HFFc6 (cell line): ENCODE measurements at regions not wholly inside any gene's neighbourhood (a gene's known extent, or its start where the extent isn't known, plus 50 kb on each side); places are given as distances from the start of the nearest gene placed in this dataset.

Experiments
- DNase-seq: peaks from one replicate; pipeline ENCODE4 v3.0.0-alpha.2; 2018
- H3K27ac Mint-ChIP-seq: 2 replicates; pipeline ENCODE4 v1.8.0; 2020; ENCODE audit warnings: mild to moderate bottlenecking, mixed read lengths
- H3K27me3 Mint-ChIP-seq: 2 replicates; pipeline ENCODE4 v1.8.0; 2021; ENCODE audit warnings: mild to moderate bottlenecking, moderate library complexity, mixed read lengths; ENCODE audit not compliant: insufficient read depth
- H3K36me3 Mint-ChIP-seq: 2 replicates; pipeline ENCODE4 v1.8.0; 2021; ENCODE audit warnings: low read depth, mixed read lengths
- H3K4me1 Mint-ChIP-seq: 2 replicates; pipeline ENCODE4 v1.8.0; 2020; ENCODE audit warnings: low read depth, mixed read lengths
- H3K4me3 Mint-ChIP-seq: 2 replicates; pipeline ENCODE4 v1.8.0; 2020; ENCODE audit warnings: mild to moderate bottlenecking, moderate library complexity, mixed read lengths
- H3K9me3 Mint-ChIP-seq: 2 replicates; pipeline ENCODE4 v1.8.0; 2020; ENCODE audit warnings: mild to moderate bottlenecking, mixed read lengths
- TF ChIP-seq, protein P1 (sequence below): fragments of 200-600 bp; sonication (generic); IDR thresholded peaks from 2 replicates; pipeline ENCODE4 v1.5.0; 2021; ENCODE audit warnings: antibody characterized with exemption, mild to moderate bottlenecking

GRCh38 chr20:55116598-55116997, 641.2 kb downstream of the DOK5 start:
- H3K4me3 Mint-ChIP-seq, result no peak overlapping the region
- TF ChIP-seq, protein P1, sequence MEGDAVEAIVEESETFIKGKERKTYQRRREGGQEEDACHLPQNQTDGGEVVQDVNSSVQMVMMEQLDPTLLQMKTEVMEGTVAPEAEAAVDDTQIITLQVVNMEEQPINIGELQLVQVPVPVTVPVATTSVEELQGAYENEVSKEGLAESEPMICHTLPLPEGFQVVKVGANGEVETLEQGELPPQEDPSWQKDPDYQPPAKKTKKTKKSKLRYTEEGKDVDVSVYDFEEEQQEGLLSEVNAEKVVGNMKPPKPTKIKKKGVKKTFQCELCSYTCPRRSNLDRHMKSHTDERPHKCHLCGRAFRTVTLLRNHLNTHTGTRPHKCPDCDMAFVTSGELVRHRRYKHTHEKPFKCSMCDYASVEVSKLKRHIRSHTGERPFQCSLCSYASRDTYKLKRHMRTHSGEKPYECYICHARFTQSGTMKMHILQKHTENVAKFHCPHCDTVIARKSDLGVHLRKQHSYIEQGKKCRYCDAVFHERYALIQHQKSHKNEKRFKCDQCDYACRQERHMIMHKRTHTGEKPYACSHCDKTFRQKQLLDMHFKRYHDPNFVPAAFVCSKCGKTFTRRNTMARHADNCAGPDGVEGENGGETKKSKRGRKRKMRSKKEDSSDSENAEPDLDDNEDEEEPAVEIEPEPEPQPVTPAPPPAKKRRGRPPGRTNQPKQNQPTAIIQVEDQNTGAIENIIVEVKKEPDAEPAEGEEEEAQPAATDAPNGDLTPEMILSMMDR, result no peak
- DNase-seq, result no peak
- no peak overlapping the region for H3K27ac Mint-ChIP-seq
- peaks cover 37% of the 10 kb centered on the region for H3K9me3 Mint-ChIP-seq
- no peaks in the 10 kb centered on the region for H3K27me3 Mint-ChIP-seq
- no peaks in the 10 kb centered on the region for H3K4me1 Mint-ChIP-seq
- no peaks in the 10 kb centered on the region for H3K36me3 Mint-ChIP-seq

GRCh38 chr20:55103188-55103587, 627.8 kb downstream of the DOK5 start:
- Mint-ChIP-seq H3K9me3 (peaks cover 62% of the 10 kb centered on the region), H3K36me3 (no peaks in the 10 kb centered on the region; the same call in 1 of the 2 replicates), H3K4me3 (no peak overlapping the region), H3K27me3 (no peaks in the 10 kb centered on the region), H3K27ac (no peak overlapping the region), H3K4me1 (no peaks in the 10 kb centered on the region)
- TF ChIP-seq, protein P1, result no peak
- DNase-seq, result no peak

- no peaks in the 10 kb centered on the region; the same call in 1 of the 2 replicates for H3K36me3 Mint-ChIP-seq
- no peak overlapping the region for H3K27ac Mint-ChIP-seq
- H3K9me3 Mint-ChIP-seq, result peaks cover 64% of the 10 kb centered on the region
- no peaks in the 10 kb centered on the region for H3K4me1 Mint-ChIP-seq
- H3K4me3 Mint-ChIP-seq, result no peak overlapping the region
- no peak for DNase-seq
- TF ChIP-seq, protein P1, result no peak
- no peaks in the 10 kb centered on the region for H3K27me3 Mint-ChIP-seq
These were observed 623.9 kb downstream of the DOK5 start for GRCh38 chr20:55099251-55099650.

- TF ChIP-seq, protein P1, result no peak
- peaks cover 61% of the 10 kb centered on the region for H3K9me3 Mint-ChIP-seq
- H3K27me3 Mint-ChIP-seq, result no peaks in the 10 kb centered on the region
- no peak for DNase-seq
- H3K36me3 Mint-ChIP-seq, result no peaks in the 10 kb centered on the region; the same call in 1 of the 2 replicates
- no peak overlapping the region for H3K4me3 Mint-ChIP-seq
- no peak overlapping the region for H3K27ac Mint-ChIP-seq
- H3K4me1 Mint-ChIP-seq, result no peaks in the 10 kb centered on the region
These were observed 622.2 kb downstream of the DOK5 start for GRCh38 chr20:55097621-55098020.

GRCh38 chr20:55095745-55096400, 620.5 kb downstream of the DOK5 start:
- Mint-ChIP-seq H3K27ac (no peak overlapping the region), H3K27me3 (no peaks in the 10 kb centered on the region), H3K4me3 (no peak overlapping the region), H3K36me3 (no peaks in the 10 kb centered on the region; the same call in 1 of the 2 replicates), H3K4me1 (no peaks in the 10 kb centered on the region), H3K9me3 (peaks cover 44% of the 10 kb centered on the region)
- TF ChIP-seq, protein P1, result no peak
- DNase-seq, result no peak
